HCT116 (cell line): ENCODE measurements at regions not wholly inside any gene's neighbourhood (a gene's known extent, or its start where the extent isn't known, plus 50 kb on each side); places are given as distances from the start of the nearest gene placed in this dataset.

Source experiments
- ATAC-seq: fragments of 200-7000 bp; cut with Tn5 transposase; 2 replicates; pipeline ENCODE4 v1.9.1; 2020; ENCODE audit warnings: mild to moderate bottlenecking, moderate library complexity
- BruUV-seq: library from RNA; stranded (reverse); fragments of 400-500 nt; replicated peaks from 2 replicates; lab custom pipeline; 2021; lab: Mats Ljungman, UMichigan
- CTCF ChIA-PET: fragments of 300-600 bp; sonication (Branson Sonifier 250); formaldehyde crosslinking; loops from one replicate; lab custom pipeline; 2021; ENCODE audit warnings: antibody characterized with exemption; lab: Charles Lee
- POLR2A ChIA-PET: fragments of 300-600, 350-600 bp; sonication (Branson Sonifier 250); formaldehyde crosslinking; loops from one replicate; lab custom pipeline; 2021; ENCODE audit warnings: antibody characterized with exemption; lab: Charles Lee
- RAD21 ChIA-PET, 2 experiments: fragments of 300-600 bp; sonication (Branson Sonifier 250); formaldehyde crosslinking; loops; one replicate each; lab custom pipeline; 2023; ENCODE audit warnings: low total read pairs in 2 of 2; ENCODE audit not compliant: uncharacterized antibody in 2 of 2, unreplicated experiment in 2 of 2, low non-redundant PET in 1 of 2; lab: Charles Lee
- DNase-seq: peaks from one replicate; pipeline ENCODE4 v3.0.0-alpha.2; 2010; ENCODE audit warnings: low read depth, low spot score
- H2AFZ ChIP-seq: fragments of 200-600 bp; shearing (Covaris generic), sonication (generic); 2 replicates; pipeline ENCODE4 v1.6.1; 2017; ENCODE audit warnings: low read depth, mixed run types, mixed read lengths, antibody characterized with exemption, low read length; ENCODE audit not compliant: poor library complexity, severe bottlenecking
- H3K27ac ChIP-seq: 2 replicates; pipeline ENCODE4 v1.5.1; 2012; ENCODE audit warnings: low read depth, low read length
- H3K27me3 ChIP-seq: fragments of 200-600 bp; sonication (generic); 2 replicates; pipeline ENCODE4 v1.6.1; 2016; ENCODE audit warnings: mixed run types, low read length, mixed read lengths; ENCODE audit not compliant: insufficient read depth
- H3K36me3 ChIP-seq, 2 experiments: fragments of 200-500 bp in 1 of 2; fragments of 200-600 bp in 1 of 2; sonication (Bioruptor generic) in 1 of 2; sonication (generic) in 1 of 2; 2 replicates each; pipeline versions ENCODE4 v1.5.1 to v1.6.1; 2014 to 2016; ENCODE audit warnings: low read length in 2 of 2, inconsistent platforms in 1 of 2, mixed read lengths in 1 of 2, mixed run types in 1 of 2; ENCODE audit not compliant: insufficient read depth in 2 of 2, control insufficient read depth in 1 of 2
- H3K4me1 ChIP-seq, 2 experiments: fragments of 200-600 bp in 1 of 2; sonication (generic) in 1 of 2; 2 replicates each; pipeline versions ENCODE4 v1.5.1 to v1.6.1; 2012 to 2017; ENCODE audit warnings: low read length in 2 of 2, inconsistent platforms in 1 of 2, mild to moderate bottlenecking in 1 of 2, mixed read lengths in 1 of 2, mixed run types in 1 of 2, moderate library complexity in 1 of 2; ENCODE audit not compliant: insufficient read depth in 2 of 2, control insufficient read depth in 1 of 2
- H3K4me2 ChIP-seq: fragments of 200-600 bp; sonication (generic); 2 replicates; pipeline ENCODE4 v1.6.1; 2017; ENCODE audit warnings: mixed run types, low read length, mixed read lengths
- H3K4me3 ChIP-seq, 2 experiments: fragments of 200-600 bp in 1 of 2; sonication (generic) in 1 of 2; replicated peaks in 1 of 2; 2 replicates each; pipeline ENCODE4 v1.5.1; 2011 to 2016; ENCODE audit warnings: low read length in 2 of 2, control low read depth in 1 of 2, low read depth in 1 of 2, mild to moderate bottlenecking in 1 of 2, mixed read lengths in 1 of 2, mixed run types in 1 of 2
- H3K79me2 ChIP-seq: fragments of 200-600 bp; sonication (generic); 2 replicates; pipeline ENCODE4 v1.6.1; 2017; ENCODE audit warnings: mild to moderate bottlenecking, mixed run types, low read length, moderate library complexity, mixed read lengths; ENCODE audit not compliant: insufficient read depth
- H3K9ac ChIP-seq: fragments of 200-600 bp; sonication (generic); 2 replicates; pipeline ENCODE4 v1.6.1; 2016; ENCODE audit warnings: low read length, mixed read lengths
- H3K9me2 ChIP-seq: fragments of 200-600 bp; sonication (generic), shearing (Covaris generic); 2 replicates; pipeline ENCODE4 v1.6.1; 2017; ENCODE audit warnings: mixed run types, mild to moderate bottlenecking, moderate library complexity; ENCODE audit not compliant: insufficient read depth
- H3K9me3 ChIP-seq, 2 experiments: fragments of 200-500 bp in 1 of 2; fragments of 200-600 bp in 1 of 2; sonication (Bioruptor generic) in 1 of 2; sonication (generic) in 1 of 2; 2 replicates each; pipeline ENCODE4 v1.6.1; 2014 to 2017; ENCODE audit warnings: low read length in 2 of 2, mixed read lengths in 2 of 2, inconsistent platforms in 1 of 2, low read depth in 1 of 2, mild to moderate bottlenecking in 1 of 2, mixed run types in 1 of 2, moderate library complexity in 1 of 2; ENCODE audit not compliant: control insufficient read depth in 1 of 2, insufficient read depth in 1 of 2
- H4K20me1 ChIP-seq: fragments of 200-600 bp; sonication (generic), shearing (Covaris generic); 2 replicates; pipeline ENCODE4 v1.6.1; 2017; ENCODE audit warnings: mixed run types, mild to moderate bottlenecking, moderate library complexity; ENCODE audit not compliant: insufficient read depth
- CEBPB ChIP-seq: IDR thresholded peaks from 2 replicates; pipeline ENCODE4 v1.6.1; 2012; ENCODE audit warnings: low read depth
- EGR1 ChIP-seq: IDR thresholded peaks from 2 replicates; pipeline ENCODE4 v1.6.1; 2012; ENCODE audit warnings: low read depth
- EZH2phosphoT487 ChIP-seq: fragments of 200-600 bp; IDR thresholded peaks from 2 replicates; pipeline ENCODE4 v1.6.1; 2018; ENCODE audit warnings: antibody characterized with exemption, borderline replicate concordance
- JUND ChIP-seq: IDR thresholded peaks from 2 replicates; pipeline ENCODE4 v1.6.1; 2012
- POLR2A ChIP-seq: IDR thresholded peaks from 2 replicates; pipeline ENCODE4 v1.7.0; 2011; ENCODE audit warnings: borderline replicate concordance; ENCODE audit not compliant: insufficient read depth, insufficient read length; ENCODE audit errors: extremely low read depth
- POLR2AphosphoS5 ChIP-seq: IDR thresholded peaks from 2 replicates; pipeline ENCODE4 v1.6.1; 2011; ENCODE audit warnings: mild to moderate bottlenecking, low read depth, low read length, moderate library complexity
- RAD21 ChIP-seq: IDR thresholded peaks from 2 replicates; pipeline ENCODE4 v1.6.1; 2012; ENCODE audit warnings: low read depth, mild to moderate bottlenecking
- intact Hi-C: fragments of 100-400 bp; cut with micrococcal nuclease; formaldehyde crosslinking; loops from 2 replicates; pipeline ENCODE4 v1.10.0; 2022
- TF ChIP-seq, protein P1 (sequence below): IDR thresholded peaks from 2 replicates; pipeline ENCODE4 v1.6.1; 2011; ENCODE audit warnings: mild to moderate bottlenecking, low read length, moderate library complexity; ENCODE audit not compliant: insufficient replicate concordance; ENCODE audit errors: extremely low read depth
- TF ChIP-seq, protein P2 (sequence below): IDR thresholded peaks from 2 replicates; pipeline ENCODE4 v1.6.1; 2012; ENCODE audit warnings: low read depth
- TF ChIP-seq, protein P3 (sequence below): IDR thresholded peaks from 2 replicates; pipeline ENCODE4 v1.6.1; 2012
- TF ChIP-seq, protein P4 (sequence below): IDR thresholded peaks from 2 replicates; pipeline ENCODE4 v1.6.1; 2012

DNA sequence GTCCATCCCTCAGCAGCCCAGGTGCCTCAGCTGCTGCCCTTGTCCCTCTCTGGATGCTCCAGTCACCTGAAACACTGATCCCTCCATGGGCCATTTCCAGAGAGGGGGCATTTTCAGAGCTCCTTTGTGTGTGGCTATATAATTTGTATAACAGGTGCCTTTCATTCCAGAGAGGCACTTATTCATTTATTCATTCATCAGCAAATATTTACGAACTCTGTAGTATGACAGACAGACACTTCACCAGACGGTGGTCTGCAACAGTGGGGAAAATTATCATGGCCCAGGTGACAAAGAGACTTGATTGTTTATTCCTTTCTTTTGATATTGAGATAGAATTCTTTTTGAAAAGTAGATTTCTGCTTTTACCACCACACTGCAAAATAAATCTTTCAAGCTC is 361.7 kb downstream of the TMEM182 start:
- TF ChIP-seq POLR2AphosphoS5 (no peak), EGR1 (no peak), JUND (no peak), POLR2A (no peak), EZH2phosphoT487 (no peak), RAD21 (no peak), CEBPB (no peak)
- TF ChIP-seq, protein P1, sequence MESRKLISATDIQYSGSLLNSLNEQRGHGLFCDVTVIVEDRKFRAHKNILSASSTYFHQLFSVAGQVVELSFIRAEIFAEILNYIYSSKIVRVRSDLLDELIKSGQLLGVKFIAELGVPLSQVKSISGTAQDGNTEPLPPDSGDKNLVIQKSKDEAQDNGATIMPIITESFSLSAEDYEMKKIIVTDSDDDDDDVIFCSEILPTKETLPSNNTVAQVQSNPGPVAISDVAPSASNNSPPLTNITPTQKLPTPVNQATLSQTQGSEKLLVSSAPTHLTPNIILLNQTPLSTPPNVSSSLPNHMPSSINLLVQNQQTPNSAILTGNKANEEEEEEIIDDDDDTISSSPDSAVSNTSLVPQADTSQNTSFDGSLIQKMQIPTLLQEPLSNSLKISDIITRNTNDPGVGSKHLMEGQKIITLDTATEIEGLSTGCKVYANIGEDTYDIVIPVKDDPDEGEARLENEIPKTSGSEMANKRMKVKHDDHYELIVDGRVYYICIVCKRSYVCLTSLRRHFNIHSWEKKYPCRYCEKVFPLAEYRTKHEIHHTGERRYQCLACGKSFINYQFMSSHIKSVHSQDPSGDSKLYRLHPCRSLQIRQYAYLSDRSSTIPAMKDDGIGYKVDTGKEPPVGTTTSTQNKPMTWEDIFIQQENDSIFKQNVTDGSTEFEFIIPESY = no peak
- TF ChIP-seq, protein P2, sequence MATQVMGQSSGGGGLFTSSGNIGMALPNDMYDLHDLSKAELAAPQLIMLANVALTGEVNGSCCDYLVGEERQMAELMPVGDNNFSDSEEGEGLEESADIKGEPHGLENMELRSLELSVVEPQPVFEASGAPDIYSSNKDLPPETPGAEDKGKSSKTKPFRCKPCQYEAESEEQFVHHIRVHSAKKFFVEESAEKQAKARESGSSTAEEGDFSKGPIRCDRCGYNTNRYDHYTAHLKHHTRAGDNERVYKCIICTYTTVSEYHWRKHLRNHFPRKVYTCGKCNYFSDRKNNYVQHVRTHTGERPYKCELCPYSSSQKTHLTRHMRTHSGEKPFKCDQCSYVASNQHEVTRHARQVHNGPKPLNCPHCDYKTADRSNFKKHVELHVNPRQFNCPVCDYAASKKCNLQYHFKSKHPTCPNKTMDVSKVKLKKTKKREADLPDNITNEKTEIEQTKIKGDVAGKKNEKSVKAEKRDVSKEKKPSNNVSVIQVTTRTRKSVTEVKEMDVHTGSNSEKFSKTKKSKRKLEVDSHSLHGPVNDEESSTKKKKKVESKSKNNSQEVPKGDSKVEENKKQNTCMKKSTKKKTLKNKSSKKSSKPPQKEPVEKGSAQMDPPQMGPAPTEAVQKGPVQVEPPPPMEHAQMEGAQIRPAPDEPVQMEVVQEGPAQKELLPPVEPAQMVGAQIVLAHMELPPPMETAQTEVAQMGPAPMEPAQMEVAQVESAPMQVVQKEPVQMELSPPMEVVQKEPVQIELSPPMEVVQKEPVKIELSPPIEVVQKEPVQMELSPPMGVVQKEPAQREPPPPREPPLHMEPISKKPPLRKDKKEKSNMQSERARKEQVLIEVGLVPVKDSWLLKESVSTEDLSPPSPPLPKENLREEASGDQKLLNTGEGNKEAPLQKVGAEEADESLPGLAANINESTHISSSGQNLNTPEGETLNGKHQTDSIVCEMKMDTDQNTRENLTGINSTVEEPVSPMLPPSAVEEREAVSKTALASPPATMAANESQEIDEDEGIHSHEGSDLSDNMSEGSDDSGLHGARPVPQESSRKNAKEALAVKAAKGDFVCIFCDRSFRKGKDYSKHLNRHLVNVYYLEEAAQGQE = no peak
- TF ChIP-seq, protein P3, sequence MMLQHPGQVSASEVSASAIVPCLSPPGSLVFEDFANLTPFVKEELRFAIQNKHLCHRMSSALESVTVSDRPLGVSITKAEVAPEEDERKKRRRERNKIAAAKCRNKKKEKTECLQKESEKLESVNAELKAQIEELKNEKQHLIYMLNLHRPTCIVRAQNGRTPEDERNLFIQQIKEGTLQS = no peak
- TF ChIP-seq, protein P4, sequence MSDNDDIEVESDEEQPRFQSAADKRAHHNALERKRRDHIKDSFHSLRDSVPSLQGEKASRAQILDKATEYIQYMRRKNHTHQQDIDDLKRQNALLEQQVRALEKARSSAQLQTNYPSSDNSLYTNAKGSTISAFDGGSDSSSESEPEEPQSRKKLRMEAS = no peak
- H3K36me3 ChIP-seq = no peaks in the 10 kb centered on the region
- no peak overlapping the region for H3K4me3 ChIP-seq
- DNase-seq = no peak
- H3K9me3 ChIP-seq = no peaks in the 10 kb centered on the region
- POLR2A ChIA-PET = no interaction called here
- H3K27me3 ChIP-seq = no peaks in the 10 kb centered on the region
- intact Hi-C loops = no loop called here
- H3K9me2 ChIP-seq = no peaks in the 10 kb centered on the region
- no peaks in the 10 kb centered on the region for H3K79me2 ChIP-seq
- CTCF ChIA-PET = no interaction called here
- no TSS peak for BruUV-seq
- RAD21 ChIA-PET = no interaction called here
- no peak overlapping the region for H3K9ac ChIP-seq
- no peak for ATAC-seq
- no peaks in the 10 kb centered on the region for H4K20me1 ChIP-seq
- H2AFZ ChIP-seq = no peak overlapping the region
- H3K4me1 ChIP-seq = no peaks in the 10 kb centered on the region
- no peak overlapping the region for H3K4me2 ChIP-seq
- no peak overlapping the region for H3K27ac ChIP-seq
